Neural progenitor cell (in vitro differentiated cells): ENCODE measurements at regions not wholly inside any gene's neighbourhood (a gene's known extent, or its start where the extent isn't known, plus 50 kb on each side); places are given as distances from the start of the nearest gene placed in this dataset.

Source experiments
- DNase-seq: peaks from one replicate; pipeline ENCODE4 v3.0.0-alpha.2; 2016; ENCODE audit warnings: low spot score
- H2AFZ ChIP-seq: fragments of 200-600 bp; sonication (generic); replicated peaks from 2 replicates; pipeline ENCODE4 v1.6.1; 2016; ENCODE audit warnings: antibody characterized with exemption
- H3F3A ChIP-seq: fragments of 200-600 bp; sonication (generic); 2 replicates; pipeline ENCODE4 v1.6.1; 2016; ENCODE audit warnings: antibody characterized with exemption, low read depth
- H3K27ac ChIP-seq: fragments of 200-600 bp; sonication (generic); 2 replicates; pipeline ENCODE4 v1.5.1; 2016; ENCODE audit warnings: mild to moderate bottlenecking
- H3K27me3 ChIP-seq: fragments of 200-600 bp; sonication (generic); 2 replicates; pipeline ENCODE4 v1.6.1; 2016; ENCODE audit warnings: mild to moderate bottlenecking, moderate library complexity
- H3K36me3 ChIP-seq: fragments of 200-600 bp; sonication (generic); 2 replicates; pipeline ENCODE4 v1.5.1; 2016
- H3K4me1 ChIP-seq: fragments of 200-600 bp; sonication (generic); 2 replicates; pipeline ENCODE4 v1.6.1; 2016; ENCODE audit warnings: mixed run types
- H3K4me2 ChIP-seq: fragments of 200-600 bp; sonication (generic); 2 replicates; pipeline ENCODE4 v1.6.1; 2016
- H3K4me3 ChIP-seq: fragments of 200-600 bp; sonication (generic); 2 replicates; pipeline ENCODE4 v1.5.1; 2016
- H3K79me2 ChIP-seq: fragments of 200-600 bp; sonication (generic); 2 replicates; pipeline ENCODE4 v1.6.1; 2016; ENCODE audit warnings: low read depth
- H3K9ac ChIP-seq: fragments of 200-600 bp; sonication (generic); 2 replicates; pipeline ENCODE4 v1.6.1; 2016
- H3K9me3 ChIP-seq: fragments of 200-600 bp; sonication (generic); 2 replicates; pipeline ENCODE4 v1.5.1; 2016; ENCODE audit warnings: low read depth
- H4K20me1 ChIP-seq: fragments of 200-600 bp; sonication (generic); 2 replicates; pipeline ENCODE4 v1.6.1; 2016; ENCODE audit warnings: low read depth
- H3K27ac Mint-ChIP-seq: 3 replicates; pipeline ENCODE4 v1.8.0; 2021; ENCODE audit warnings: mixed read lengths
- H3K27me3 Mint-ChIP-seq: 2 replicates; pipeline ENCODE4 v1.8.0; 2022; ENCODE audit warnings: low read depth, mild to moderate bottlenecking, inconsistent platforms, moderate library complexity, mixed read lengths; ENCODE audit not compliant: insufficient read depth
- H3K36me3 Mint-ChIP-seq: 3 replicates; pipeline ENCODE4 v1.8.0; 2021; ENCODE audit warnings: mixed read lengths
- H3K4me1 Mint-ChIP-seq: 3 replicates; pipeline ENCODE4 v1.8.0; 2021; ENCODE audit warnings: mixed read lengths
- H3K4me3 Mint-ChIP-seq: 3 replicates; pipeline ENCODE4 v1.8.0; 2021; ENCODE audit warnings: mild to moderate bottlenecking, moderate library complexity, mixed read lengths
- H3K9me3 Mint-ChIP-seq: 3 replicates; pipeline ENCODE4 v1.8.0; 2020; ENCODE audit warnings: mixed read lengths
- CTCF ChIP-seq: fragments of 200-600 bp; sonication (generic); IDR thresholded peaks from 2 replicates; pipeline ENCODE4 v1.5.1; 2017; ENCODE audit warnings: antibody characterized with exemption, mild to moderate bottlenecking
- EZH2 ChIP-seq: fragments of 200-600 bp; sonication (generic); IDR thresholded peaks from 2 replicates; pipeline ENCODE4 v1.6.1; 2017; ENCODE audit warnings: antibody characterized with exemption, mild to moderate bottlenecking, moderate library complexity
- EZH2phosphoT487 ChIP-seq: fragments of 200-600 bp; sonication (generic); IDR thresholded peaks from 2 replicates; pipeline ENCODE4 v1.6.1; 2017; ENCODE audit warnings: antibody characterized with exemption

GRCh38 chr2:235206980-235207579 lies 255.3 kb downstream of the SH3BP4 start:
- no peaks in the 10 kb centered on the region for H4K20me1 ChIP-seq
- peaks cover 10% of the 10 kb centered on the region for H3K27me3 ChIP-seq
- H3F3A ChIP-seq: no peaks in the 10 kb centered on the region
- no peaks in the 10 kb centered on the region for H3K79me2 ChIP-seq
- H3K9me3 ChIP-seq: peaks cover 5% of the 10 kb centered on the region
- H2AFZ ChIP-seq: no peak overlapping the region
- no peak overlapping the region for H3K4me3 ChIP-seq
- no peak overlapping the region for H3K4me2 ChIP-seq
- no peak overlapping the region for H3K27ac Mint-ChIP-seq
- no peak for DNase-seq
- H3K27me3 Mint-ChIP-seq: peaks cover 2% of the 10 kb centered on the region
- H3K9ac ChIP-seq: no peak overlapping the region
- peaks cover 6% of the 10 kb centered on the region for H3K4me1 ChIP-seq
- H3K4me3 Mint-ChIP-seq: no peak overlapping the region
- no peak for TF ChIP-seq EZH2phosphoT487
- TF ChIP-seq CTCF: no peak
- no peak for TF ChIP-seq EZH2
- no peaks in the 10 kb centered on the region for H3K36me3 Mint-ChIP-seq
- H3K36me3 ChIP-seq: no peaks in the 10 kb centered on the region
- H3K4me1 Mint-ChIP-seq: peaks cover 7% of the 10 kb centered on the region
- no peak overlapping the region for H3K27ac ChIP-seq
- H3K9me3 Mint-ChIP-seq: peaks cover 8% of the 10 kb centered on the region

GRCh38 chr2:235211056-235211455 lies 259.2 kb downstream of the SH3BP4 start:
- Histone ChIP-seq H3K4me1 (peaks cover 6% of the 10 kb centered on the region), H3K4me3 (no peak overlapping the region), H3K27me3 (no peaks in the 10 kb centered on the region), H3K27ac (no peak overlapping the region), H3F3A (no peaks in the 10 kb centered on the region), H4K20me1 (no peaks in the 10 kb centered on the region), H3K9me3 (peaks cover 5% of the 10 kb centered on the region), H3K79me2 (no peaks in the 10 kb centered on the region), H3K36me3 (no peaks in the 10 kb centered on the region), H3K4me2 (no peak overlapping the region), H3K9ac (no peak overlapping the region), H2AFZ (no peak overlapping the region)
- peaks cover 16% of the 10 kb centered on the region for H3K4me1 Mint-ChIP-seq
- DNase-seq: no peak
- no peak overlapping the region for H3K4me3 Mint-ChIP-seq
- H3K9me3 Mint-ChIP-seq: peaks cover 8% of the 10 kb centered on the region
- H3K27me3 Mint-ChIP-seq: peaks cover 2% of the 10 kb centered on the region
- no peaks in the 10 kb centered on the region for H3K36me3 Mint-ChIP-seq
- H3K27ac Mint-ChIP-seq: no peak overlapping the region
- TF ChIP-seq CTCF (no peak), EZH2 (no peak), EZH2phosphoT487 (no peak)

GRCh38 chr2:235212501-235213158 lies 260.8 kb downstream of the SH3BP4 start:
- no peak overlapping the region for H3K27ac Mint-ChIP-seq
- H4K20me1 ChIP-seq: no peaks in the 10 kb centered on the region
- H3K9ac ChIP-seq: no peak overlapping the region
- H3K36me3 Mint-ChIP-seq: no peaks in the 10 kb centered on the region
- no peaks in the 10 kb centered on the region for H3K36me3 ChIP-seq
- no peaks in the 10 kb centered on the region for H3K4me1 ChIP-seq
- no peak overlapping the region for H2AFZ ChIP-seq
- no peaks in the 10 kb centered on the region for H3K27me3 Mint-ChIP-seq
- DNase-seq: no peak
- H3K4me2 ChIP-seq: no peak overlapping the region
- peaks cover 5% of the 10 kb centered on the region for H3K9me3 ChIP-seq
- no peak overlapping the region for H3K27ac ChIP-seq
- H3K9me3 Mint-ChIP-seq: peaks cover 8% of the 10 kb centered on the region
- no peaks in the 10 kb centered on the region for H3K79me2 ChIP-seq
- no peaks in the 10 kb centered on the region for H3F3A ChIP-seq
- H3K4me3 Mint-ChIP-seq: no peak overlapping the region
- TF ChIP-seq EZH2 (no peak), EZH2phosphoT487 (no peak), CTCF (no peak)
- H3K27me3 ChIP-seq: no peaks in the 10 kb centered on the region
- no peak overlapping the region for H3K4me3 ChIP-seq
- H3K4me1 Mint-ChIP-seq: peaks cover 16% of the 10 kb centered on the region
